GM19099 (cell line): ENCODE measurements at regions not wholly inside any gene's neighbourhood (a gene's known extent, or its start where the extent isn't known, plus 50 kb on each side); places are given as distances from the start of the nearest gene placed in this dataset.

Experiments used
- POLR2A ChIP-seq: IDR thresholded peaks from 3 replicates; pipeline ENCODE4 v1.6.1; 2011; ENCODE audit warnings: low read depth; ENCODE audit not compliant: insufficient read length; ENCODE audit errors: extremely low read depth

GRCh38 chr2:43136011-43136799 is 90.2 kb downstream of the ZFP36L2 start:
- TF ChIP-seq POLR2A = no peak

GRCh38 chr2:43135583-43135982 is 90.8 kb downstream of the ZFP36L2 start:
- no peak for TF ChIP-seq POLR2A

- no peak for TF ChIP-seq POLR2A
Observed at GRCh38 chr2:43134571-43134889, 91.9 kb downstream of the ZFP36L2 start.

- TF ChIP-seq POLR2A = no peak
Observed at GRCh38 chr2:43133708-43134570, 92.5 kb downstream of the ZFP36L2 start.

GRCh38 chr2:43133336-43133707 is 93.1 kb downstream of the ZFP36L2 start:
- TF ChIP-seq POLR2A = no peak

GRCh38 chr2:43132683-43133301 is 93.6 kb downstream of the ZFP36L2 start:
- no peak for TF ChIP-seq POLR2A

- TF ChIP-seq POLR2A = no peak
Observed at GRCh38 chr2:43131890-43132682, 94.3 kb downstream of the ZFP36L2 start.

- no peak for TF ChIP-seq POLR2A
Observed at GRCh38 chr2:43131051-43131889, 95.1 kb downstream of the ZFP36L2 start.

- no peak for TF ChIP-seq POLR2A
Observed at GRCh38 chr2:43130548-43130875, 95.9 kb downstream of the ZFP36L2 start.

- TF ChIP-seq POLR2A = no peak
Observed at GRCh38 chr2:43129676-43130547, 96.5 kb downstream of the ZFP36L2 start.

- TF ChIP-seq POLR2A = no peak
Observed at GRCh38 chr2:43128559-43128955, 97.8 kb downstream of the ZFP36L2 start.

GRCh38 chr2:43127941-43128558 is 98.4 kb downstream of the ZFP36L2 start:
- no peak for TF ChIP-seq POLR2A

GRCh38 chr2:43127208-43127940 is 99.0 kb downstream of the ZFP36L2 start:
- TF ChIP-seq POLR2A = no peak

GRCh38 chr2:43126817-43127207 is 99.6 kb downstream of the ZFP36L2 start:
- no peak for TF ChIP-seq POLR2A
